ENCODE measurements at regions not wholly inside any gene's neighbourhood (a gene's known extent, or its start where the extent isn't known, plus 50 kb on each side); places are given as distances from the start of the nearest gene placed in this dataset.

- dilution Hi-C loops (cut with MboI; ENCODE audit: extremely low pct_ligation_motif_present, low sequenced_read_pairs) = no loop called here
- no peaks in the 10 kb centered on the region for H3K9me3 ChIP-seq (ENCODE audit: control insufficient read depth, low read depth, low read length)
- H3K36me3 ChIP-seq (ENCODE audit: control insufficient read depth in 2 of 2, extremely low read depth in 1 of 2, insufficient read depth in 2 of 2, low read length in 2 of 2) = no peaks in the 10 kb centered on the region
- peaks cover 34% of the 10 kb centered on the region for H3K4me1 ChIP-seq (ENCODE audit: control insufficient read depth, extremely low read depth, insufficient read depth, low read length)
- H3K9ac ChIP-seq (ENCODE audit: control insufficient read depth, extremely low read depth, insufficient read depth, low read length) = no peak overlapping the region
- H4K20me1 ChIP-seq (ENCODE audit: control insufficient read depth, extremely low read depth, insufficient read depth, low read length) = no peaks in the 10 kb centered on the region
- DNase-seq (ENCODE audit: low read depth, low spot score) = no peak
- no peaks in the 10 kb centered on the region for H3K27me3 ChIP-seq (ENCODE audit: control insufficient read depth, extremely low read depth, insufficient read depth, low read length)
- H3K27ac ChIP-seq (ENCODE audit: control insufficient read depth, insufficient read depth, low read length) = peak overlapping the region; percentile 55
- TF ChIP-seq CTCF (optimal IDR thresholded peaks at IDR 0.05 in 1 of 3, IDR thresholded peaks at IDR 0.05 in 1 of 3, conservative IDR thresholded peaks at IDR 0.05 in 1 of 3; ENCODE audit: extremely low read depth in 1 of 3, insufficient read depth in 2 of 3, low read length in 3 of 3) (no peak), EZH2 (IDR thresholded peaks at IDR 0.05; ENCODE audit: low read length) (no peak)
- FAIRE-seq = peak; percentile 69
- H3K9me1 ChIP-seq (ENCODE audit: control insufficient read depth, extremely low read depth, insufficient read depth, low read length) = no peaks in the 10 kb centered on the region
- H2AFZ ChIP-seq (ENCODE audit: control insufficient read depth, low read length) = no peak overlapping the region
- H3K4me2 ChIP-seq (ENCODE audit: control insufficient read depth, extremely low read depth, insufficient read depth, low read depth, low read length) = peak overlapping the region; percentile 57
- H3K79me2 ChIP-seq (ENCODE audit: control insufficient read depth, insufficient read depth, low read length) = no peaks in the 10 kb centered on the region
- H3K4me3 ChIP-seq (ENCODE audit: control insufficient read depth in 2 of 3, extremely low read depth in 1 of 3, insufficient read depth in 2 of 3, low read depth in 1 of 3, low read length in 3 of 3) = no peak overlapping the region
These were observed 336.9 kb downstream of the ZNF674 start for GRCh38 chrX:46208225-46208854.

GRCh38 chrX:46204721-46205422, 340.3 kb downstream of the ZNF674 start:
- DNase-seq (ENCODE audit: low read depth, low spot score) = no peak
- Histone ChIP-seq H3K27me3 (ENCODE audit: control insufficient read depth, extremely low read depth, insufficient read depth, low read length) (no peaks in the 10 kb centered on the region), H3K9me1 (ENCODE audit: control insufficient read depth, extremely low read depth, insufficient read depth, low read length) (no peaks in the 10 kb centered on the region), H3K79me2 (ENCODE audit: control insufficient read depth, insufficient read depth, low read length) (peaks cover 16% of the 10 kb centered on the region), H3K4me1 (ENCODE audit: control insufficient read depth, extremely low read depth, insufficient read depth, low read length) (peaks cover 31% of the 10 kb centered on the region), H3K27ac (ENCODE audit: control insufficient read depth, insufficient read depth, low read length) (no peak overlapping the region), H3K4me2 (ENCODE audit: control insufficient read depth, extremely low read depth, insufficient read depth, low read depth, low read length) (no peak overlapping the region), H3K4me3 (ENCODE audit: control insufficient read depth in 2 of 3, extremely low read depth in 1 of 3, insufficient read depth in 2 of 3, low read depth in 1 of 3, low read length in 3 of 3) (no peak overlapping the region), H4K20me1 (ENCODE audit: control insufficient read depth, extremely low read depth, insufficient read depth, low read length) (no peaks in the 10 kb centered on the region), H3K9me3 (ENCODE audit: control insufficient read depth, low read depth, low read length) (no peaks in the 10 kb centered on the region), H2AFZ (ENCODE audit: control insufficient read depth, low read length) (no peak overlapping the region), H3K9ac (ENCODE audit: control insufficient read depth, extremely low read depth, insufficient read depth, low read length) (no peak overlapping the region), H3K36me3 (ENCODE audit: control insufficient read depth in 2 of 2, extremely low read depth in 1 of 2, insufficient read depth in 2 of 2, low read length in 2 of 2) (no peaks in the 10 kb centered on the region)
- FAIRE-seq = peak; percentile 53
- dilution Hi-C loops (cut with MboI; ENCODE audit: extremely low pct_ligation_motif_present, low sequenced_read_pairs) = no loop called here
- TF ChIP-seq CTCF (optimal IDR thresholded peaks at IDR 0.05 in 1 of 3, IDR thresholded peaks at IDR 0.05 in 1 of 3, conservative IDR thresholded peaks at IDR 0.05 in 1 of 3; ENCODE audit: extremely low read depth in 1 of 3, insufficient read depth in 2 of 3, low read length in 3 of 3) (no peak), EZH2 (IDR thresholded peaks at IDR 0.05; ENCODE audit: low read length) (no peak)
